ENCODE measurements at regions not wholly inside any gene's neighbourhood (a gene's known extent, or its start where the extent isn't known, plus 50 kb on each side); places are given as distances from the start of the nearest gene placed in this dataset.

DNA sequence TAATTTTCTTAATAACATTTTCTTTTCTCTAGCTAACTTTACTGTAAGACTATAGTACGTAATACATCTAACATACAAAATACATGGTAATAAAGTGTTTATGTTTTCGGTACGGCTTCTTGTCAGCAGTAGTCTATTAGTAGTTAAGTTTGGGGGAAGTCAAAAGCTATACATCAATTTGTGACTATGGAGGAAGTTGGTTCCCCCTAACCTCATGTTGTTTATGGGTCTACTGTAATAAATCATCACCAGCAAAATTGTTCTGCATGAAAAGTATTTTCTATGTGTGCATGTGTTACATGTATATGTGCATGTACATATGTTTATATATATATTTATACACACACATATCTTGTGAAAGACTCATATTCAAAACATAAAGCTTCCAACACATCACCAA is 303.0 kb downstream of the TRIB2 start:
- DNase-seq = no peak

GRCh38 chr2:13020469-13020868 is 303.7 kb downstream of the TRIB2 start:
- DNase-seq = no peak

GRCh38 chr2:13021470-13021957 is 304.8 kb downstream of the TRIB2 start:
- no peak for DNase-seq

- no peak for DNase-seq
Measured at GRCh38 chr2:13030606-13031005, 313.9 kb downstream of the TRIB2 start.

DNA sequence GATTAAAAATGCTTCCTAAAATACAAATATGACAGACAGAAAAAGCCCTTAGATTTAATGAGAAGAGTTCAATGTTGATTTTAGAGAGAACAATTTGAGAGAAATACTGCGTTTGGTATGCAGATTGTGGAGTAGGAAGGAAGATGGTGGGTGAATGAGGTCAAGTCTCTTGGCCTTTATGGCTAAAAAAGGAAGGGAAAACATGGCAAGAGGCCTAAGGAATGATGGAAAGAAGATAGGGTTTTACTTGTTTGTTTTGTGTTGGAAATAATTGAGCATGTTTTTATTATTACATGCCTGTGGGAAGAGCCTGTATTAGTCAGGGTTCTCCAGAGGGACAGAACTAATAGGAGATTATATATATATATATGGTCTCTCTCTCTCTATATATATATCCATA is 318.1 kb downstream of the TRIB2 start:
- no peak for DNase-seq

DNA sequence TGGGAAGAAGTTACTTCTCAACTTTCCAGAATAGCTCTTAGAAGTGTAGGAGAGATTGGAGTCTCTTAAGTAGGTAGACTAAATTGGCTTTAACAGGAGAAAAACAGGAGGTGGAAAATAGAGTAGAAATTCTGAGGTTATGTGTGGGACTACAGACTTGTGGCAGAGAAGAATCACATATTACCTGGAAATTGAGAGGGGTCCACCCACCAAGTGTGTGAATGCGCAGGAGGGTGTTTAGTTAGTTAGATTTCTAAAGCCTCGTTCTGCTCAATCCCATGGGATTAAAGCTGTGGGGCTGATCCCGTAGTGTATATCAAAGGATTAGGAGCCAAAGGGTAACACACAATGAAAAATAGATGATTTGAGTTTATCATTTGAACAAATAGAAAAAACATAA is 319.1 kb downstream of the TRIB2 start:
- DNase-seq = no peak

GRCh38 chr2:13040043-13040442 is 323.3 kb downstream of the TRIB2 start:
- no peak for DNase-seq

DNA sequence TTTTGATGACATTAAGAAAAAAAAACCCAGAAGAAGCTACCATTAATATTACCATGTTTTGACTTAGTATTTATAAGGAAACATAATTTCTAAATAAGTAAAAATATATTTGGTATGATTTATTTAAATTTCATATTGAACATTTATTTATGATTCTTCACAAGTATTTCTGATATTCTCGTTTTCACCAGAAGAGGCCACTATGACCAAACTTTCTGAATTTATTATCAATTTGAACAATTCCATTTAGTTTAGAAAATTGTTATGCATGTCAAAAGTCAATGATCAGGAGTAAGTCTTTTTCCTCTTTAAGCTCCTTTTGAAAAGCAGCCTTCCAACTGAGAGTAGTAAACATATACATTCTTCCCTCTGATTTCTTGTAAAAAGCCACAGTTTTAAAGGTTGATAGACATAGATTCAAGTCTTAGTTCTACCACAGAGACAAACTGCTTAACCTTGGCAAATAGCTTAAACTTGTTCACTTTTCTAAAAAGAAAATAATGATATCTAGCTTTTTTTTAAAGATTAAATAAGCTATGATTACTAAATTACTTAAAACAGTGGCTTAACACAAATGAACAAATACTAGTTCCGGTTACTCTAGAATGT is 329.9 kb downstream of the TRIB2 start:
- no peak for DNase-seq

GRCh38 chr2:13050764-13051163 is 334.0 kb downstream of the TRIB2 start:
- DNase-seq = no peak

GRCh38 chr2:13052547-13052946 is 335.8 kb downstream of the TRIB2 start:
- no peak for DNase-seq

DNA sequence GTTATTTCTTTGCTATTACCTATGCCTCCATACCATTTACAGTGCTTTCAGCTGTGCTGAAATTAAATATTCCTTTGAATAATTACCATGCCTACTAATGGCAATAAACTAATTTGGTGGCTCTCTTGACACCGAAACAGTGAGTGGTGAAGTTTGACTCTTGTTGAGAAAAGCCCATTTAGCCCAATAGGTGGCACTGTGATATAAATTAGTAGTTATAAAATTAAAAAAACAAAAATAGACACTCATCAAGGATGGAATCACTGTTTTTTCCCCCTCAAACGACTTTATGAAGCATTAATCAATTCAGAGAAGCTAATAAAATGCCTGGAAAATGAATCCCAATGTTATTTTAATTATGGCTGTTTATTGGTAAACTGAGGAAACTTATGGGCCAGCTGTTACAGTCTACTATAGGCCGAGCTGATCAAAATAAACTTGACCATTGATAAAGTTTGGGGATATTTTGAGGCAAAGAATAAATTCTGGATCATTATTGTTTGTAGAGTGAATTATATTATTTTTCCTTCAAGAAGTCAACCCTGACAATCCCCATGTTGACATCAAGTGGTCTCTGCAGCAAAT is 339.6 kb downstream of the TRIB2 start:
- DNase-seq = no peak

GRCh38 chr2:13057671-13058070 is 340.9 kb downstream of the TRIB2 start:
- no peak for DNase-seq

GRCh38 chr2:13066676-13067075 is 349.9 kb downstream of the TRIB2 start:
- no peak for DNase-seq

DNA sequence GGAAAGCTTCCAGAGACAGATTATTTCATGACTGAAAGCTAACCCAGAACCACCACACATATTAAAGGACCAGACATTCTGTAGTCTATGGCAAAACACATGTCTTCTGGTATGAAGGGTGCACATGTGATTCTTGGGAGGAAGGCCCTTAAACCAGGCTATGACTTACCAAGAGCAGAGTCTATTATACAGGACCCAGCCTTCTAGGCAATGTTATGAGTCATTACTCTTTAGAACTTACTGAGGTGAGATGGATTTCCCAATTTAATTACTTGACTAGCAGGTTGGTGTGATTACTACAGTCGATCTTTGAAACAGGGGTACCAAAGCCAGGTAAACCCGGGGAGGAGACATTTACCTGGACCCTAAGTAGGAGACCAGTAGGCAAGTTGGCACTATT is 350.8 kb downstream of the TRIB2 start:
- DNase-seq = no peak

DNA sequence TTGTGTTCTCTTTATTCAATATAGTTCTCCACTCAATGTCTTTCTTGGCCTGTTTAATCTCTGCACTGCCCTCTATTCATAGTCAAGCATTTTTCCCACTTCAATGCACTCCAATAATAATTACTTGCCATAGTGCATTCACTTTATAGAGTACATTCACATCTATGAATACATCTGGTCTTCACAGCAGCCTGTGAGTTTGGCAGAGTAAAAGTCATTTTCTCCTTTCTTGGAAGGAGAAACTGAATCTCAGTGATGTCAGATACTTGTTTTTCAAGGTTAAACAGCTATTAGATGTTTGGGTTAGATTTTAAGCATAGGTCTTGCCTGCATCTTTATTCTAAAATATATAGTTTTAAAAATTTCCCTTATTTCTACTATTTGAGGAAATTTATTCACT is 373.2 kb downstream of the TRIB2 start:
- no peak for DNase-seq

GRCh38 chr2:13091455-13091854 is 374.7 kb downstream of the TRIB2 start:
- no peak for DNase-seq

GRCh38 chr2:13091861-13092378 is 375.2 kb downstream of the TRIB2 start:
- no peak for DNase-seq

DNA sequence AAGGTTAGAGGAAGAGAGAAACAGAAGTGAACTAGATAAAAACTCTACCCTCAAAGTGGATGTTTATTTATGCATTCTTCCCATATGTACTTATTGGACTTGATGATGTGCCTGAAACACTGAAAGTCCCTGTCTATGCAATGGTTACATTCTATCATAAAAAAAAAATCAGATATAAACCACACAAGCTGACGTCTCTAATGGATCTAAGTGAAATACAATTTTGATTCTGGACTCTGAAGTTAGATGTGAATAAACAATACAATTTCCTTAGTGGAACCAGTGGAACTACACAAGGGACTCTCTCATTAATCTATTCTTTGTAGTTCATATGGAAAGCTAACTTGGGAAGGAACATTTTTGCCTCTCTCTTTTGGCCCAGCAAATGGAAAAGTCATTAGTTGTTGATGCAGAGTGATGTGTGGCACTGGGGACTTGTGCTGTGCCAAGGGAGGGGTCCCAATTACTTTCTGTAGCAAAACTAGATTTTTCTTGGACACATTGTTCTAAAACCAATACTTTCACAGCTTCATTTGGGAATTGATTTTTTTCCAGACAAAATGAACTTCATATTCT is 376.8 kb downstream of the TRIB2 start:
- no peak for DNase-seq

DNA sequence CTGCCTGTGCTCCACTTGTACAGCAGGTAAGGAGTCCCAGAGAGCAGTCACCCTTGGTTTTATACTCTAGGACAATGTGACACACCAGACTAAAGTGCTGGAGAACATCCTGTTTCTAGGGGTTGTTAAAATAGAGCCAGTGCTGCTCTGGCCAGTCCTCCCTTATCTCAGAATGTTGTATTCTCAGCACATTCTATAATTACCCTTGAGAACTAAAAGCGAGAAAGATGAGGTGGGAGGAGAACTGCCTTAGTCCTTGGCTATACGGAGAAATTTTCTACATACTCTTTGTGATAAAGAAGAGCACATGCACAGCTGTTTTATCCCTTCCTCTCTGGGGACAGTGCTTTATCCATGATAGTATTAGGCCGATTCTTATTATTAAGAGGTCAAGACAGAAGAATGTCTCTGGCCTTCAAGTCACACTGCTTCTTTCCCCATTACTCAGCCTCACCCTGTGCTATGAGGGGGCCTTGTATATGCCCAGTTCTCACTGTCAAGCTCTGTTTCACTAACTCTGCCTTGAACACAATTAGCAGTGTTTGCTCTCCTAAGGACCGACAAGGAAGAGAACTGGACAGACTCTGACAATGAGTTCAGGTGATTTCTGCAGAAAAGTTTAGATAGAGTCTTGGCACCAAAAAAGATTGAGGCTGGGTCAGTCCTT is 385.8 kb downstream of the TRIB2 start:
- DNase-seq = no peak

DNA sequence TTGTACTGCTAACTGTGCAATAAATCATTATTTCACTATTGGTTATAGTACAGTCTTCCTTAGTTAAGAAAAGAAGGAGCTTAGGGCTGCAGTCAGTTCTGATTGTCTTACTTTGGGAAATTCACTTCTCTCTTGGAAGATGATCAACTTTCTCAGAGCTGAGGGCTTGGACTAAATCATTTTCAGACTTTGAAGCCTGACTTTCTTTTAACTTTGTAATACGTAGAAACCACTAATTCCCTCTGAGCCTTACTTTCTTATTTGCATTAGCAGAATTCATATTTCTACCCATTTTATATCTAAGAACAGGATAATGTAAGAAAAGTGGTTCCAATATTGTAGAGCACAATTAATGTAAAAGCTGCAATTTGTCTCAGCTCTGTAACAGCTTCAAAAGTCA is 386.4 kb downstream of the TRIB2 start:
- DNase-seq = no peak

GRCh38 chr2:13103778-13104493 is 387.2 kb downstream of the TRIB2 start:
- DNase-seq = no peak

DNA sequence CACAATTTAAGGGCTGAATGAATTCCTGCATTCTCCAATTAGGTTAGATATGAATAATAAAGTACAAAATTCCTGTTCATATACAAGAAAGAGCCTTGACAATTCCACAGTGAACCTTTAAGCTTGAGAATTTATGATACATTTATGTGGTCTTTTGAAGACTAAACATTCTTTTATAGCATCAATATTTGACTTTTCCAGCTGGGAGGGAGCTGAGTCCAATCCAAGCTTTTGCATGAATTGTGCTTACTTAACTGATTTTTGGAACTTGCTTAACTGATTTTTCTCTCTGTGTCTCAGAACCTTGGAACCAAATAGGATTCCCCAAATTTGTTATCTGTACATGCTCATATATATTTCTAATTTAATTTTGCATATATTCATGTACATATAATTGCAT is 388.0 kb downstream of the TRIB2 start:
- DNase-seq = no peak

DNA sequence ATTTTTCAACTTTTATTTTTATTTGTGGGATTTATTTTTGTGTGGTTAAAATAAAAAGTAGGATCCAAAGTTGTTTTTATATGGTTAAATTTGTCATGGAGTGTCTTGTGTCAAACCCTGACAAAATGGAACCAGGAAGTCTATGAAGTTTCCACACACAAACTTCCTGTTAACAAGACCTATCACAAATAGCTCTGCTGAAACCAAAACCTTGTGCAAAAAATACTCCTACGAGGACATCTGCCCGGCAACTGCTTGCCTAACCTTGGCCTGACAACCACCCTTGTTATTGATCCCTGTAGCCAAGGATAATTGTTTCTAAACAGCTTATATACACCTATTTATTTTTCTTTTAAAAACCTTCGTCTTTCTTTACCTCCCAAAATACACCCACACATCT is 389.6 kb downstream of the TRIB2 start:
- no peak for DNase-seq

All from stimulated activated CD4-positive, alpha-beta T cell treated with anti-CD3 and anti-CD28 coated beads, Interleukin-2, amount 100 ng/mL, for 48 hours (primary cell).